Astrocyte of the cerebellum (primary cell): ENCODE measurements at regions not wholly inside any gene's neighbourhood (a gene's known extent, or its start where the extent isn't known, plus 50 kb on each side); places are given as distances from the start of the nearest gene placed in this dataset.

Source experiments
- DNase-seq: peaks from one replicate; pipeline ENCODE4 v3.0.0-alpha.2; 2011; ENCODE audit warnings: low read depth
- H3K4me3 ChIP-seq: 2 replicates; pipeline ENCODE4 v1.5.1; 2011; ENCODE audit warnings: mild to moderate bottlenecking, low read depth, low read length, moderate library complexity
- in situ Hi-C: cut with HindIII; loops from 2 replicates; pipeline ENCODE4 v1.10.0; 2017; ENCODE audit warnings: low sequenced_read_pairs
- TF ChIP-seq, protein P1 (sequence below): IDR thresholded peaks from 2 replicates; pipeline ENCODE4 v1.5.1; 2012; ENCODE audit warnings: low read length, low read depth, moderate library complexity, mild to moderate bottlenecking; ENCODE audit errors: missing control alignments

GRCh38 chr7:25311346-25311745 lies 83.1 kb upstream of the NPVF start:
- no peak overlapping the region for H3K4me3 ChIP-seq
- TF ChIP-seq, protein P1, sequence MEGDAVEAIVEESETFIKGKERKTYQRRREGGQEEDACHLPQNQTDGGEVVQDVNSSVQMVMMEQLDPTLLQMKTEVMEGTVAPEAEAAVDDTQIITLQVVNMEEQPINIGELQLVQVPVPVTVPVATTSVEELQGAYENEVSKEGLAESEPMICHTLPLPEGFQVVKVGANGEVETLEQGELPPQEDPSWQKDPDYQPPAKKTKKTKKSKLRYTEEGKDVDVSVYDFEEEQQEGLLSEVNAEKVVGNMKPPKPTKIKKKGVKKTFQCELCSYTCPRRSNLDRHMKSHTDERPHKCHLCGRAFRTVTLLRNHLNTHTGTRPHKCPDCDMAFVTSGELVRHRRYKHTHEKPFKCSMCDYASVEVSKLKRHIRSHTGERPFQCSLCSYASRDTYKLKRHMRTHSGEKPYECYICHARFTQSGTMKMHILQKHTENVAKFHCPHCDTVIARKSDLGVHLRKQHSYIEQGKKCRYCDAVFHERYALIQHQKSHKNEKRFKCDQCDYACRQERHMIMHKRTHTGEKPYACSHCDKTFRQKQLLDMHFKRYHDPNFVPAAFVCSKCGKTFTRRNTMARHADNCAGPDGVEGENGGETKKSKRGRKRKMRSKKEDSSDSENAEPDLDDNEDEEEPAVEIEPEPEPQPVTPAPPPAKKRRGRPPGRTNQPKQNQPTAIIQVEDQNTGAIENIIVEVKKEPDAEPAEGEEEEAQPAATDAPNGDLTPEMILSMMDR, result no peak
- in situ Hi-C loops, result no loop called here
- no peak for DNase-seq

DNA sequence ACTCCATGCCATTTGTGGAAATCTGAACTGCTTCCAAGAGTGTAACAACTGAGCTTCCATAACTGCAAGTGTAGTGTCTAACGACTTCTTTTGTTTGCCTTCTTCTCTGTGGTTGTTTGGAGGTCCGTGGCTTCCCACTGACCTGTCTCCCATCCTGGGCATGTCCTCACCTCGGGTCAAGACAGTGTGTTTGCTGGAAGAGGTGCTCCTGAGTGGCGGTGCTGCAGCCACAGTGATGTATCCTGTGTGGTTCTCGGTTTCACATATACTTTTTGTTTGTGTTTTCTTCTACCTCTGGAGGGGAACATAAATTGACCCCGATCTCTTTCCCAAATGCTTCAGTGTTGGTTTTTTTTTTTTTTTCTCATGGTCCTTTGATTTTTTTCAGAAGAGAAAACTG lies 84.7 kb upstream of the NPVF start:
- TF ChIP-seq, protein P1, result no peak

GRCh38 chr7:25313526-25313925 lies 85.2 kb upstream of the NPVF start:
- DNase-seq, result no peak
- TF ChIP-seq, protein P1, result no peak
- in situ Hi-C loops, result no loop called here
- no peak overlapping the region for H3K4me3 ChIP-seq

More for the DNA sequence above, 84.7 kb upstream of the NPVF start:
- H3K4me3 ChIP-seq, result no peak overlapping the region
- in situ Hi-C loops, result no loop called here
- DNase-seq, result no peak

DNA sequence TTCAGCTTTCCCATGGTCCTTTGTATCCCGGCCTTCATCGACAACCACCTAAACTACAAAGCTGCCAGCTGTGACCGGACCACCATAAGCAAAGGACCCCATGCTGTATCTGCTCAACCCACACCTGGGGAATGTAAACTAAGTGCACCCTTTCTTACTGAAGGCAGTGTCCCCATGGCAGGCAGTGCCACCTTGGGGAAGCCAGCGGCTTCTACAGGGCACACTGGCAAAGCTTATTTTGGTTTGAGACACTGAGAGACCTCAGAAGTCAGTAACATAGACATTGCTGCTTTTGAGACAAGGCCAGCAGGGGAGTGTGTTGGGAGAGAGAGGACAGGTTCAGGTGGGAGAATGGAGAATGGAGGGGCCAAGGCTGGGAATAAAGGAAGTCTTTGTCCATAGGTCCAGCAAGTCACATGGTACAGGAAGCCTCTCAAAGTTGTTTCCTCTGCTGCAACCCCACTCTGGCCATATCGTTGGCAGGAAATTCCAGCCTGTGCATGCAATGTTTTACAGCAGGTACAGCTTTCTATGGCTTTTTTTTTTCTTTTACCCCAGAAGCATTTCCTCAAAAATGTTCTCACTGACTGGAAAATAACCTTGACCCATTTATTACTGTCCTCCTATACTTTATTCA lies 85.9 kb upstream of the NPVF start:
- in situ Hi-C loops, result no loop called here
- no peak for DNase-seq
- no peak overlapping the region for H3K4me3 ChIP-seq
- TF ChIP-seq, protein P1, result no peak

DNA sequence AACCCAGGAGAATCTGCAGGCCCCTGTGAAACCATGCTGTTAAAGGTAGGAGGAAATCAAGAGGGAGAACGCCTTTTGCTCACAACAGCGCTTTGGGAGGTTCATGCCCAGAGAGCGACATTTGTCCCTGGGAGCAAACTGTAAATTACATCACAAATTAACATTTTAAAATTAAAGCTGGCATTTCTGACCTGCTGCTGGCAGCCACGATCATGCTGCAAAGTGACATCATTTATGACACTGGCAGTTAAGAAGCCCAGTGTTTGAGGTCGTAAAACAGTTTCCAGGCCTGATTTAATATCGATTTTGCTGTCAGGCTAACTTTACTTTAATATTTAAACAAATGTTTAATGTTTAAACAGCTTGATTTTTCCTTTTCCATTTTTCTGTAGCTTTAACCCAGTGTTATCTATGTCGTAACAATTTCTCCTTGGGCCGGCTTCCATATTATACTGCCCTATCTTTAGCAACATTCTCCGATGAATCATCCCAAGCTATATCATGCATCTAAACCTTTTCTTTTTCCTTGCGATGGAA lies 86.5 kb upstream of the NPVF start:
- H3K4me3 ChIP-seq, result no peak overlapping the region
- DNase-seq, result no peak
- TF ChIP-seq, protein P1, result no peak
- in situ Hi-C loops, result no loop called here

DNA sequence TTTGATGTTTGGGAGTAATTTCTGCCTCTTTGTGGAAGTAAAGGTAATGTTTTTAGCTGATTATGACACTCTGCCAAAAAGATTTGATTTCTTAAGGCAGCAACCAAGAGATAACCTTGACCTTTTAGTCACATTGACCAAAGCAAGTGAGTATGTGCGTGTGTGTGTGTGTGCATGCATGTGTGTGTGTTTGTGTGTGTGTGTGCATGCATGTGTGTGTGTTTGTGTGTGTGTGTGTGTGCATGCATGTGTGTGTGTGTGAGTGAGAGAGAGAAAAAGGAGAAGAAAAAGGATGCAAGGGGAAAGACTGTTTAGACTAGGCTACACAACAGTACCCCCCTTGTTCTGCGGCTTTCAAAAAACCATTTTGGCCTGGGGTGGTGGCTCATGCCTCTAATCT lies 88.1 kb upstream of the NPVF start:
- TF ChIP-seq, protein P1, result no peak
- in situ Hi-C loops, result no loop called here
- H3K4me3 ChIP-seq, result no peak overlapping the region
- no peak for DNase-seq
